OCI-LY1 (cell line): ENCODE measurements at regions not wholly inside any gene's neighbourhood (a gene's known extent, or its start where the extent isn't known, plus 50 kb on each side); places are given as distances from the start of the nearest gene placed in this dataset.

Experiments used
- H2AFZ ChIP-seq: fragments of 200-600 bp; sonication (generic), shearing (Covaris generic); 2 replicates; pipeline ENCODE4 v1.6.0; 2014; ENCODE audit warnings: antibody characterized with exemption, mild to moderate bottlenecking, low read length
- H3F3A ChIP-seq: fragments of 200-600 bp; sonication (generic), shearing (Covaris generic); 2 replicates; pipeline ENCODE4 v1.6.0; 2014; ENCODE audit warnings: mild to moderate bottlenecking, antibody characterized with exemption, low read length, moderate library complexity; ENCODE audit not compliant: insufficient read depth
- H3K27ac ChIP-seq: fragments of 200-600 bp; sonication (generic); 2 replicates; pipeline ENCODE4 v1.5.1; 2014; ENCODE audit warnings: low read length, mixed run types, mild to moderate bottlenecking, low read depth; ENCODE audit not compliant: poor library complexity, severe bottlenecking
- H3K27me3 ChIP-seq: fragments of 200-600 bp; sonication (generic); 2 replicates; pipeline ENCODE4 v1.6.0; 2014; ENCODE audit warnings: antibody characterized with exemption, mild to moderate bottlenecking, low read length, moderate library complexity; ENCODE audit not compliant: insufficient read depth
- H3K36me3 ChIP-seq: fragments of 200-600 bp; sonication (generic); 2 replicates; pipeline ENCODE4 v1.6.1; 2014; ENCODE audit warnings: mild to moderate bottlenecking, antibody characterized with exemption, low read length, moderate library complexity, mixed read lengths; ENCODE audit not compliant: insufficient read depth
- H3K4me1 ChIP-seq: fragments of 200-600 bp; sonication (generic); 2 replicates; pipeline ENCODE4 v1.5.1; 2014; ENCODE audit warnings: mild to moderate bottlenecking, low read length, moderate library complexity; ENCODE audit not compliant: insufficient read depth, severe bottlenecking
- H3K4me2 ChIP-seq: fragments of 200-600 bp; sonication (generic), shearing (Covaris generic); 2 replicates; pipeline ENCODE4 v1.6.1; 2014; ENCODE audit warnings: low read length
- H3K4me3 ChIP-seq: fragments of 200-600 bp; sonication (generic); 2 replicates; pipeline ENCODE4 v1.5.1; 2014; ENCODE audit warnings: low read length, low read depth, mild to moderate bottlenecking, mixed read lengths; ENCODE audit not compliant: poor library complexity, severe bottlenecking
- H3K79me2 ChIP-seq: fragments of 200-600 bp; shearing (Covaris generic); 2 replicates; pipeline ENCODE4 v1.6.1; 2016; ENCODE audit warnings: mixed run types, low read length, mixed read lengths; ENCODE audit not compliant: insufficient read depth
- H3K9ac ChIP-seq: fragments of 200-600 bp; sonication (generic), shearing (Covaris generic); 2 replicates; pipeline ENCODE4 v1.6.1; 2014; ENCODE audit warnings: mild to moderate bottlenecking, low read length, mixed read lengths
- H3K9me2 ChIP-seq: fragments of 200-600 bp; sonication (generic), shearing (Covaris generic); 2 replicates; pipeline ENCODE4 v1.6.1; 2014; ENCODE audit warnings: low read depth, mild to moderate bottlenecking, low read length, mixed read lengths
- H3K9me3 ChIP-seq: fragments of 200-600 bp; shearing (Covaris generic); 2 replicates; pipeline ENCODE4 v1.6.1; 2014; ENCODE audit warnings: low read length, mixed read lengths
- H4K20me1 ChIP-seq: fragments of 200-600 bp; sonication (generic), shearing (Covaris generic); 2 replicates; pipeline ENCODE4 v1.6.0; 2016; ENCODE audit warnings: mild to moderate bottlenecking, low read length; ENCODE audit not compliant: insufficient read depth
- EZH2 ChIP-seq: fragments of 200-600 bp; sonication (generic), shearing (Covaris generic); IDR thresholded peaks from 2 replicates; pipeline ENCODE4 v1.8.0; 2017; ENCODE audit warnings: borderline replicate concordance, mixed run types, mild to moderate bottlenecking, antibody characterized with exemption, low read length, moderate library complexity, mixed read lengths
- TF ChIP-seq, protein P1 (sequence below): fragments of 200-600 bp; sonication (generic), shearing (Covaris generic); IDR thresholded peaks from 2 replicates; pipeline ENCODE4 v1.5.1; 2017; ENCODE audit warnings: mild to moderate bottlenecking, antibody characterized with exemption, low read length, moderate library complexity, mixed read lengths

DNA sequence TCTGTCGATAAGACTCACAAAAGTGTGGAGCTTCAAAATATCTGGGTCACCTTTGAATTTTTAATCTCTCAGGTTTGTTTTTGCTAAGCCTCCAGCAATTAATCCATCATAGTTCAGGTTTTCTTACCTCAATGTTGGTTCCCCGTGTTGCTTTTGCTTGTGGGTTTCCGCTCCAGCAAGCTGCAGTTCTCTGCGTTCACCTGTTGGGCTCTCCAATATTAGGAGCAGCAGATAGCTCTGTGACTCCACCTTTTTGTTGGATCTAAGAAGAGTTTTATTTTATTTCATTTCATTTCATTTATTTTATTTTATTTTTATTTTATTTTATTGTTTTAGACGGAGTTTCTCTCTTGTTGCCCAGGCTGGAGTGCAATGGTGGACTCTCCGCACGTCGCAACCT is 335.5 kb downstream of the COL11A1 start:
- no peaks in the 10 kb centered on the region for H3K27me3 ChIP-seq
- no peaks in the 10 kb centered on the region for H3K4me1 ChIP-seq
- no peaks in the 10 kb centered on the region for H3F3A ChIP-seq
- no peaks in the 10 kb centered on the region for H3K36me3 ChIP-seq
- no peak overlapping the region for H2AFZ ChIP-seq
- H3K79me2 ChIP-seq = no peaks in the 10 kb centered on the region
- H3K9me2 ChIP-seq = no peaks in the 10 kb centered on the region; the same call in 1 of the 2 replicates
- H3K9me3 ChIP-seq = no peaks in the 10 kb centered on the region
- H3K27ac ChIP-seq = no peak overlapping the region
- H4K20me1 ChIP-seq = no peaks in the 10 kb centered on the region
- TF ChIP-seq, protein P1, sequence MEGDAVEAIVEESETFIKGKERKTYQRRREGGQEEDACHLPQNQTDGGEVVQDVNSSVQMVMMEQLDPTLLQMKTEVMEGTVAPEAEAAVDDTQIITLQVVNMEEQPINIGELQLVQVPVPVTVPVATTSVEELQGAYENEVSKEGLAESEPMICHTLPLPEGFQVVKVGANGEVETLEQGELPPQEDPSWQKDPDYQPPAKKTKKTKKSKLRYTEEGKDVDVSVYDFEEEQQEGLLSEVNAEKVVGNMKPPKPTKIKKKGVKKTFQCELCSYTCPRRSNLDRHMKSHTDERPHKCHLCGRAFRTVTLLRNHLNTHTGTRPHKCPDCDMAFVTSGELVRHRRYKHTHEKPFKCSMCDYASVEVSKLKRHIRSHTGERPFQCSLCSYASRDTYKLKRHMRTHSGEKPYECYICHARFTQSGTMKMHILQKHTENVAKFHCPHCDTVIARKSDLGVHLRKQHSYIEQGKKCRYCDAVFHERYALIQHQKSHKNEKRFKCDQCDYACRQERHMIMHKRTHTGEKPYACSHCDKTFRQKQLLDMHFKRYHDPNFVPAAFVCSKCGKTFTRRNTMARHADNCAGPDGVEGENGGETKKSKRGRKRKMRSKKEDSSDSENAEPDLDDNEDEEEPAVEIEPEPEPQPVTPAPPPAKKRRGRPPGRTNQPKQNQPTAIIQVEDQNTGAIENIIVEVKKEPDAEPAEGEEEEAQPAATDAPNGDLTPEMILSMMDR = no peak
- TF ChIP-seq EZH2 = no peak
- no peak overlapping the region for H3K9ac ChIP-seq
- H3K4me3 ChIP-seq = no peak overlapping the region
- H3K4me2 ChIP-seq = no peak overlapping the region

DNA sequence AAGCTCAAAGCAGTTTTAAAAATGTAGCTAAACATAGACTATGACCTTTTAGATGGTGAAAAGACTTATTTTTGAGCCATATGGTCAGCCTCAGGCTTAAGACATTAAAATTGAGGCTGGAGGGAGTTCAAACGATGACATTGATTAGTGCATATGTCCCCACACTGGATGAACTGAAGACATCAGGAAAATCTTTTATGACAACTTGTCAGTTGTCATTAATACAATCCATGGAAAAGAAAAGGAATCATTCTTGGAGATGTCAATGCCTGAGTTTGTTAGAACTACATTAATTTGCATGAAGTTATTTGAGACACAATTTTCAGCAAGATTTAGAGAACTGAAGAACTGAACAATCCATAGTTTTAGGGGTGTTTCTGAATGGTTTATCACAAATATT is 349.9 kb downstream of the COL11A1 start:
- Histone ChIP-seq H3K9ac (no peak overlapping the region), H3K9me3 (no peaks in the 10 kb centered on the region), H3K9me2 (no peaks in the 10 kb centered on the region; the same call in 1 of the 2 replicates), H2AFZ (no peak overlapping the region), H3K27me3 (no peaks in the 10 kb centered on the region), H3K79me2 (no peaks in the 10 kb centered on the region), H3K4me1 (no peaks in the 10 kb centered on the region), H3F3A (no peaks in the 10 kb centered on the region), H3K36me3 (no peaks in the 10 kb centered on the region), H3K4me2 (no peak overlapping the region), H3K4me3 (no peak overlapping the region), H3K27ac (no peak overlapping the region), H4K20me1 (no peaks in the 10 kb centered on the region)
- TF ChIP-seq, protein P1 = no peak
- no peak for TF ChIP-seq EZH2

GRCh38 chr1:102757363-102757762 is 351.0 kb downstream of the COL11A1 start:
- TF ChIP-seq, protein P1 = no peak
- TF ChIP-seq EZH2 = no peak
- no peaks in the 10 kb centered on the region for H3K27me3 ChIP-seq
- no peak overlapping the region for H3K27ac ChIP-seq
- no peaks in the 10 kb centered on the region for H3K4me1 ChIP-seq
- no peaks in the 10 kb centered on the region for H4K20me1 ChIP-seq
- no peak overlapping the region for H3K4me3 ChIP-seq
- no peaks in the 10 kb centered on the region for H3K9me3 ChIP-seq
- H3K36me3 ChIP-seq = no peaks in the 10 kb centered on the region
- H3K79me2 ChIP-seq = no peaks in the 10 kb centered on the region
- no peaks in the 10 kb centered on the region; the same call in 1 of the 2 replicates for H3K9me2 ChIP-seq
- no peak overlapping the region for H3K4me2 ChIP-seq
- no peak overlapping the region for H2AFZ ChIP-seq
- no peaks in the 10 kb centered on the region for H3F3A ChIP-seq
- no peak overlapping the region for H3K9ac ChIP-seq
